GM23338 (cell line): ENCODE measurements at regions not wholly inside any gene's neighbourhood (a gene's known extent, or its start where the extent isn't known, plus 50 kb on each side); places are given as distances from the start of the nearest gene placed in this dataset.

Experiments used
- ATAC-seq: fragments of 200-7000 bp; cut with Tn5 transposase; 3 replicates; pipeline ENCODE4 v1.9.1; 2020
- DNase-seq: peaks from one replicate; pipeline ENCODE4 v3.0.0-alpha.2; 2015; ENCODE audit warnings: low spot score
- H2AFZ ChIP-seq: fragments of 200-600 bp; sonication (generic); 2 replicates; pipeline ENCODE4 v1.8.0; 2016; ENCODE audit warnings: antibody characterized with exemption, mild to moderate bottlenecking, moderate library complexity
- H3F3A ChIP-seq: fragments of 200-600 bp; sonication (generic); replicated peaks from 2 replicates; pipeline ENCODE4 v1.8.0; 2017; ENCODE audit warnings: antibody characterized with exemption, mixed run types, low read depth
- H3K27ac ChIP-seq: fragments of 200-600 bp; sonication (generic); 2 replicates; pipeline ENCODE4 v1.6.1; 2016; ENCODE audit warnings: low read depth
- H3K27me3 ChIP-seq: fragments of 200-600 bp; sonication (generic); 2 replicates; pipeline ENCODE4 v1.8.0; 2016; ENCODE audit warnings: mild to moderate bottlenecking, mixed run types, moderate library complexity; ENCODE audit not compliant: insufficient read depth
- H3K36me3 ChIP-seq: fragments of 200-600 bp; sonication (generic); 2 replicates; pipeline ENCODE4 v1.8.0; 2016; ENCODE audit warnings: mild to moderate bottlenecking; ENCODE audit not compliant: insufficient read depth
- H3K4me1 ChIP-seq: fragments of 200-600 bp; sonication (generic); 2 replicates; pipeline ENCODE4 v1.8.0; 2016; ENCODE audit warnings: mild to moderate bottlenecking, moderate library complexity; ENCODE audit not compliant: insufficient read depth
- H3K4me2 ChIP-seq: fragments of 200-600 bp; sonication (generic); 2 replicates; pipeline ENCODE4 v1.7.1; 2017; ENCODE audit warnings: mixed run types
- H3K4me3 ChIP-seq: fragments of 200-600 bp; sonication (generic); 2 replicates; pipeline ENCODE4 v1.6.1; 2016; ENCODE audit warnings: mixed run types
- H3K79me2 ChIP-seq: fragments of 200-600 bp; sonication (generic); replicated peaks from 2 replicates; pipeline ENCODE4 v1.8.0; 2017; ENCODE audit warnings: mild to moderate bottlenecking; ENCODE audit not compliant: insufficient read depth
- H3K9me2 ChIP-seq: fragments of 200-600 bp; sonication (generic); 2 replicates; pipeline ENCODE4 v1.8.0; 2017; ENCODE audit not compliant: insufficient read depth
- H4K20me1 ChIP-seq: fragments of 200-600 bp; sonication (generic); replicated peaks from 2 replicates; pipeline ENCODE4 v1.8.0; 2017; ENCODE audit warnings: mild to moderate bottlenecking; ENCODE audit not compliant: insufficient read depth
- H3K27ac Mint-ChIP-seq: 2 replicates; pipeline ENCODE4 v1.8.0; 2020; ENCODE audit warnings: inconsistent platforms, mild to moderate bottlenecking, moderate library complexity, mixed read lengths
- H3K27me3 Mint-ChIP-seq: 3 replicates; pipeline ENCODE4 v1.8.0; 2022; ENCODE audit warnings: low read depth, mild to moderate bottlenecking, moderate library complexity, mixed read lengths, inconsistent platforms; ENCODE audit not compliant: insufficient read depth, poor library complexity
- H3K36me3 Mint-ChIP-seq: 3 replicates; pipeline ENCODE4 v1.8.0; 2021; ENCODE audit warnings: low read depth, mild to moderate bottlenecking, inconsistent platforms, moderate library complexity, mixed read lengths
- H3K4me1 Mint-ChIP-seq: 3 replicates; pipeline ENCODE4 v1.8.0; 2020; ENCODE audit warnings: mild to moderate bottlenecking, inconsistent platforms, mixed read lengths
- H3K4me3 Mint-ChIP-seq: 3 replicates; pipeline ENCODE4 v1.8.0; 2021; ENCODE audit warnings: moderate library complexity, mild to moderate bottlenecking, inconsistent platforms, mixed read lengths
- H3K9me3 Mint-ChIP-seq: 3 replicates; pipeline ENCODE4 v1.8.0; 2020; ENCODE audit warnings: moderate library complexity, mild to moderate bottlenecking, inconsistent platforms, mixed read lengths
- CREB1 ChIP-seq: fragments of 250-450 bp; sonication (Bioruptor Pico); IDR thresholded peaks from 2 replicates; pipeline ENCODE4 v1.5.0; 2020; ENCODE audit warnings: low read depth, mild to moderate bottlenecking, moderate library complexity
- EZH2phosphoT487 ChIP-seq: fragments of 200-600 bp; sonication (generic); IDR thresholded peaks from one replicate; pipeline ENCODE4 v1.8.1; 2018; ENCODE audit warnings: antibody characterized with exemption; ENCODE audit not compliant: unreplicated experiment
- JUNB ChIP-seq: IDR thresholded peaks from one replicate; pipeline ENCODE4 v1.6.1; 2016; ENCODE audit warnings: antibody characterized with exemption; ENCODE audit not compliant: unreplicated experiment
- NANOG ChIP-seq: IDR thresholded peaks from 2 replicates; pipeline ENCODE4 v1.6.1; 2016; ENCODE audit warnings: antibody characterized with exemption, borderline replicate concordance
- POLR2AphosphoS5 ChIP-seq: IDR thresholded peaks from 2 replicates; pipeline ENCODE4 v1.6.1; 2016; ENCODE audit warnings: antibody characterized with exemption, low read depth
- STAT1 ChIP-seq: IDR thresholded peaks from one replicate; pipeline ENCODE4 v1.6.1; 2016; ENCODE audit warnings: antibody characterized with exemption; ENCODE audit not compliant: unreplicated experiment
- ZNF114 ChIP-seq: fragments of 250-450 bp; sonication (Bioruptor Pico); IDR thresholded peaks from 2 replicates; pipeline ENCODE4 v1.5.0; 2020; ENCODE audit warnings: mild to moderate bottlenecking, moderate library complexity
- ZNF331 ChIP-seq: fragments of 250-450 bp; sonication (Bioruptor Pico); IDR thresholded peaks from 2 replicates; pipeline ENCODE4 v1.5.0; 2020; ENCODE audit warnings: low read depth, mild to moderate bottlenecking, moderate library complexity
- TF ChIP-seq, protein P1 (sequence below): IDR thresholded peaks from 2 replicates; pipeline ENCODE4 v1.6.1; 2016; ENCODE audit warnings: antibody characterized with exemption
- TF ChIP-seq, protein P2 (sequence below): fragments of 250-450 bp; sonication (Bioruptor Pico); IDR thresholded peaks from 2 replicates; pipeline ENCODE4 v1.5.0; 2020; ENCODE audit warnings: mild to moderate bottlenecking, moderate library complexity
- TF ChIP-seq, protein P3 (sequence below): IDR thresholded peaks from one replicate; pipeline ENCODE4 v1.6.1; 2018; ENCODE audit warnings: antibody characterized with exemption; ENCODE audit not compliant: unreplicated experiment
- TF ChIP-seq, protein P4 (sequence below), 2 experiments: fragments of 200-600 bp in 1 of 2; sonication (generic) in 1 of 2; conservative IDR thresholded peaks; 2 replicates each; pipeline versions ENCODE4 v1.5.1 to v1.6.1; 2016 to 2017; ENCODE audit warnings: antibody characterized with exemption in 2 of 2, low read depth in 2 of 2, mild to moderate bottlenecking in 2 of 2, moderate library complexity in 1 of 2

DNA sequence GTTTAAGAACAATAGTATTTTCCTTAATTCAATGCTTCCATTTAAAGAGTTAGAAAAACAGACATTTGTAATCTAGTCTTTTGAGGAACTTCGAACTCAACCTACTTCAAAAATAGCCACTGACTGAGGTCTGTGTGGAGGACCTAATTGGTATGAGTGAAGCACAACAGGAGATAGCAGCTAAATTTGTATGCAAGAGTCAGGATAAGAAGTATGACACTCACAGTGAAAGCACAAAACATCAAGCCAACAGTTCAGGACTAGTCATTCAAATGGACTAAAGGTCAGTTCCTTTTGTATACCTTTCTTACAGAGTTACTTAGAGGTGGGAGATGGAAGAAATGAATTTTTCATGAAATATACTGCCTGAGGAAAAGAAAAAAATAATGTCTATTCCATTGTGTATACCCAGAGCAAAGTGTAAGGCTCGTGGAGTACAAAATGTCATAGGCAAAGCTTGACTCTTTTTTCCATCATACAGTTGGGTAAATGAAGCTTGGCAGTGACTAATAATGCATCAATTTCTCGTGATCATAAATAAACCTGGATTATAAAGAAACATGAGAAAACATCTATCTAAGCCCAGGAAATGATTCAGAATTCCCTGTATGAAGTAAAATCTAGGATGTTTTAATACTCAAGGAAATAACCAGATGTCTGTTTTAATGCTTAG is 1005.2 kb upstream of the CADM2 start:
- Histone ChIP-seq H3K4me3 (no peak overlapping the region), H3K36me3 (no peaks in the 10 kb centered on the region), H3K4me2 (no peak overlapping the region), H3F3A (no peaks in the 10 kb centered on the region), H2AFZ (no peak overlapping the region), H3K4me1 (no peaks in the 10 kb centered on the region), H4K20me1 (no peaks in the 10 kb centered on the region), H3K9me2 (no peaks in the 10 kb centered on the region), H3K27me3 (no peaks in the 10 kb centered on the region), H3K79me2 (no peaks in the 10 kb centered on the region), H3K27ac (no peak overlapping the region)
- DNase-seq (no peak), ATAC-seq (no peak)
- Mint-ChIP-seq H3K4me1 (peaks cover 10% of the 10 kb centered on the region; the same call in 2 of the 3 replicates), H3K27me3 (no peaks in the 10 kb centered on the region), H3K9me3 (no peaks in the 10 kb centered on the region), H3K36me3 (no peaks in the 10 kb centered on the region), H3K27ac (no peak overlapping the region), H3K4me3 (no peak overlapping the region)
- no peak for TF ChIP-seq STAT1
- TF ChIP-seq EZH2phosphoT487: no peak
- no peak for TF ChIP-seq JUNB
- no peak for TF ChIP-seq POLR2AphosphoS5
- TF ChIP-seq, protein P1, sequence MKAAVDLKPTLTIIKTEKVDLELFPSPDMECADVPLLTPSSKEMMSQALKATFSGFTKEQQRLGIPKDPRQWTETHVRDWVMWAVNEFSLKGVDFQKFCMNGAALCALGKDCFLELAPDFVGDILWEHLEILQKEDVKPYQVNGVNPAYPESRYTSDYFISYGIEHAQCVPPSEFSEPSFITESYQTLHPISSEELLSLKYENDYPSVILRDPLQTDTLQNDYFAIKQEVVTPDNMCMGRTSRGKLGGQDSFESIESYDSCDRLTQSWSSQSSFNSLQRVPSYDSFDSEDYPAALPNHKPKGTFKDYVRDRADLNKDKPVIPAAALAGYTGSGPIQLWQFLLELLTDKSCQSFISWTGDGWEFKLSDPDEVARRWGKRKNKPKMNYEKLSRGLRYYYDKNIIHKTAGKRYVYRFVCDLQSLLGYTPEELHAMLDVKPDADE: no peak
- no peak for TF ChIP-seq NANOG
- TF ChIP-seq, protein P2, sequence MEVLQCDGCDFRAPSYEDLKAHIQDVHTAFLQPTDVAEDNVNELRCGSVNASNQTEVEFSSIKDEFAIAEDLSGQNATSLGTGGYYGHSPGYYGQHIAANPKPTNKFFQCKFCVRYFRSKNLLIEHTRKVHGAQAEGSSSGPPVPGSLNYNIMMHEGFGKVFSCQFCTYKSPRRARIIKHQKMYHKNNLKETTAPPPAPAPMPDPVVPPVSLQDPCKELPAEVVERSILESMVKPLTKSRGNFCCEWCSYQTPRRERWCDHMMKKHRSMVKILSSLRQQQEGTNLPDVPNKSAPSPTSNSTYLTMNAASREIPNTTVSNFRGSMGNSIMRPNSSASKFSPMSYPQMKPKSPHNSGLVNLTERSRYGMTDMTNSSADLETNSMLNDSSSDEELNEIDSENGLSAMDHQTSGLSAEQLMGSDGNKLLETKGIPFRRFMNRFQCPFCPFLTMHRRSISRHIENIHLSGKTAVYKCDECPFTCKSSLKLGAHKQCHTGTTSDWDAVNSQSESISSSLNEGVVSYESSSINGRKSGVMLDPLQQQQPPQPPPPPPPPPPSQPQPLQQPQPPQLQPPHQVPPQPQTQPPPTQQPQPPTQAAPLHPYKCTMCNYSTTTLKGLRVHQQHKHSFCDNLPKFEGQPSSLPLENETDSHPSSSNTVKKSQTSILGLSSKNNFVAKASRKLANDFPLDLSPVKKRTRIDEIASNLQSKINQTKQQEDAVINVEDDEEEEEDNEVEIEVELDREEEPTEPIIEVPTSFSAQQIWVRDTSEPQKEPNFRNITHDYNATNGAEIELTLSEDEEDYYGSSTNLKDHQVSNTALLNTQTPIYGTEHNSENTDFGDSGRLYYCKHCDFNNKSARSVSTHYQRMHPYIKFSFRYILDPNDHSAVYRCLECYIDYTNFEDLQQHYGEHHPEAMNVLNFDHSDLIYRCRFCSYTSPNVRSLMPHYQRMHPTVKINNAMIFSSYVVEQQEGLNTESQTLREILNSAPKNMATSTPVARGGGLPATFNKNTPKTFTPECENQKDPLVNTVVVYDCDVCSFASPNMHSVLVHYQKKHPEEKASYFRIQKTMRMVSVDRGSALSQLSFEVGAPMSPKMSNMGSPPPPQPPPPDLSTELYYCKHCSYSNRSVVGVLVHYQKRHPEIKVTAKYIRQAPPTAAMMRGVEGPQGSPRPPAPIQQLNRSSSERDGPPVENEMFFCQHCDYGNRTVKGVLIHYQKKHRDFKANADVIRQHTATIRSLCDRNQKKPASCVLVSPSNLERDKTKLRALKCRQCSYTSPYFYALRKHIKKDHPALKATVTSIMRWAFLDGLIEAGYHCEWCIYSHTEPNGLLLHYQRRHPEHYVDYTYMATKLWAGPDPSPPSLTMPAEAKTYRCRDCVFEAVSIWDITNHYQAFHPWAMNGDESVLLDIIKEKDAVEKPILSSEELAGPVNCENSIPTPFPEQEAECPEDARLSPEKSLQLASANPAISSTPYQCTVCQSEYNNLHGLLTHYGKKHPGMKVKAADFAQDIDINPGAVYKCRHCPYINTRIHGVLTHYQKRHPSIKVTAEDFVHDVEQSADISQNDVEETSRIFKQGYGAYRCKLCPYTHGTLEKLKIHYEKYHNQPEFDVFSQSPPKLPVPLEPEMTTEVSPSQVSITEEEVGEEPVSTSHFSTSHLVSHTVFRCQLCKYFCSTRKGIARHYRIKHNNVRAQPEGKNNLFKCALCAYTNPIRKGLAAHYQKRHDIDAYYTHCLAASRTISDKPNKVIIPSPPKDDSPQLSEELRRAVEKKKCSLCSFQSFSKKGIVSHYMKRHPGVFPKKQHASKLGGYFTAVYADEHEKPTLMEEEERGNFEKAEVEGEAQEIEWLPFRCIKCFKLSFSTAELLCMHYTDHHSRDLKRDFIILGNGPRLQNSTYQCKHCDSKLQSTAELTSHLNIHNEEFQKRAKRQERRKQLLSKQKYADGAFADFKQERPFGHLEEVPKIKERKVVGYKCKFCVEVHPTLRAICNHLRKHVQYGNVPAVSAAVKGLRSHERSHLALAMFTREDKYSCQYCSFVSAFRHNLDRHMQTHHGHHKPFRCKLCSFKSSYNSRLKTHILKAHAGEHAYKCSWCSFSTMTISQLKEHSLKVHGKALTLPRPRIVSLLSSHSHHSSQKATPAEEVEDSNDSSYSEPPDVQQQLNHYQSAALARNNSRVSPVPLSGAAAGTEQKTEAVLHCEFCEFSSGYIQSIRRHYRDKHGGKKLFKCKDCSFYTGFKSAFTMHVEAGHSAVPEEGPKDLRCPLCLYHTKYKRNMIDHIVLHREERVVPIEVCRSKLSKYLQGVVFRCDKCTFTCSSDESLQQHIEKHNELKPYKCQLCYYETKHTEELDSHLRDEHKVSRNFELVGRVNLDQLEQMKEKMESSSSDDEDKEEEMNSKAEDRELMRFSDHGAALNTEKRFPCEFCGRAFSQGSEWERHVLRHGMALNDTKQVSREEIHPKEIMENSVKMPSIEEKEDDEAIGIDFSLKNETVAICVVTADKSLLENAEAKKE (CRISPR knock-in tag): no peak
- TF ChIP-seq, protein P3, sequence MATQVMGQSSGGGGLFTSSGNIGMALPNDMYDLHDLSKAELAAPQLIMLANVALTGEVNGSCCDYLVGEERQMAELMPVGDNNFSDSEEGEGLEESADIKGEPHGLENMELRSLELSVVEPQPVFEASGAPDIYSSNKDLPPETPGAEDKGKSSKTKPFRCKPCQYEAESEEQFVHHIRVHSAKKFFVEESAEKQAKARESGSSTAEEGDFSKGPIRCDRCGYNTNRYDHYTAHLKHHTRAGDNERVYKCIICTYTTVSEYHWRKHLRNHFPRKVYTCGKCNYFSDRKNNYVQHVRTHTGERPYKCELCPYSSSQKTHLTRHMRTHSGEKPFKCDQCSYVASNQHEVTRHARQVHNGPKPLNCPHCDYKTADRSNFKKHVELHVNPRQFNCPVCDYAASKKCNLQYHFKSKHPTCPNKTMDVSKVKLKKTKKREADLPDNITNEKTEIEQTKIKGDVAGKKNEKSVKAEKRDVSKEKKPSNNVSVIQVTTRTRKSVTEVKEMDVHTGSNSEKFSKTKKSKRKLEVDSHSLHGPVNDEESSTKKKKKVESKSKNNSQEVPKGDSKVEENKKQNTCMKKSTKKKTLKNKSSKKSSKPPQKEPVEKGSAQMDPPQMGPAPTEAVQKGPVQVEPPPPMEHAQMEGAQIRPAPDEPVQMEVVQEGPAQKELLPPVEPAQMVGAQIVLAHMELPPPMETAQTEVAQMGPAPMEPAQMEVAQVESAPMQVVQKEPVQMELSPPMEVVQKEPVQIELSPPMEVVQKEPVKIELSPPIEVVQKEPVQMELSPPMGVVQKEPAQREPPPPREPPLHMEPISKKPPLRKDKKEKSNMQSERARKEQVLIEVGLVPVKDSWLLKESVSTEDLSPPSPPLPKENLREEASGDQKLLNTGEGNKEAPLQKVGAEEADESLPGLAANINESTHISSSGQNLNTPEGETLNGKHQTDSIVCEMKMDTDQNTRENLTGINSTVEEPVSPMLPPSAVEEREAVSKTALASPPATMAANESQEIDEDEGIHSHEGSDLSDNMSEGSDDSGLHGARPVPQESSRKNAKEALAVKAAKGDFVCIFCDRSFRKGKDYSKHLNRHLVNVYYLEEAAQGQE: no peak
- TF ChIP-seq ZNF114 (CRISPR knock-in tag): no peak
- TF ChIP-seq, protein P4, sequence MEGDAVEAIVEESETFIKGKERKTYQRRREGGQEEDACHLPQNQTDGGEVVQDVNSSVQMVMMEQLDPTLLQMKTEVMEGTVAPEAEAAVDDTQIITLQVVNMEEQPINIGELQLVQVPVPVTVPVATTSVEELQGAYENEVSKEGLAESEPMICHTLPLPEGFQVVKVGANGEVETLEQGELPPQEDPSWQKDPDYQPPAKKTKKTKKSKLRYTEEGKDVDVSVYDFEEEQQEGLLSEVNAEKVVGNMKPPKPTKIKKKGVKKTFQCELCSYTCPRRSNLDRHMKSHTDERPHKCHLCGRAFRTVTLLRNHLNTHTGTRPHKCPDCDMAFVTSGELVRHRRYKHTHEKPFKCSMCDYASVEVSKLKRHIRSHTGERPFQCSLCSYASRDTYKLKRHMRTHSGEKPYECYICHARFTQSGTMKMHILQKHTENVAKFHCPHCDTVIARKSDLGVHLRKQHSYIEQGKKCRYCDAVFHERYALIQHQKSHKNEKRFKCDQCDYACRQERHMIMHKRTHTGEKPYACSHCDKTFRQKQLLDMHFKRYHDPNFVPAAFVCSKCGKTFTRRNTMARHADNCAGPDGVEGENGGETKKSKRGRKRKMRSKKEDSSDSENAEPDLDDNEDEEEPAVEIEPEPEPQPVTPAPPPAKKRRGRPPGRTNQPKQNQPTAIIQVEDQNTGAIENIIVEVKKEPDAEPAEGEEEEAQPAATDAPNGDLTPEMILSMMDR (conservative IDR thresholded peaks at IDR 0.05; ENCODE audit: low read depth in 2 of 2): no peak
- no peak for TF ChIP-seq ZNF331 (CRISPR knock-in tag)
- TF ChIP-seq CREB1: no peak
